Esophagus muscularis mucosa (tissue), 4 donors: ENCODE measurements at regions not wholly inside any gene's neighbourhood (a gene's known extent, or its start where the extent isn't known, plus 50 kb on each side); places are given as distances from the start of the nearest gene placed in this dataset.
"Not testable (repeated sequence)": the region's sequence is repeated elsewhere in the genome, so short reads cannot be mapped to it uniquely, and the experiment has no call there.

Experiments
- DNase-seq: peaks from one replicate; pipeline ENCODE4 v3.0.0-alpha.2; 2017; ENCODE audit errors: extremely low spot score
- H3K27ac ChIP-seq, 4 donors: fragments of 200-600 bp; sonication (generic); replicated peaks in 1 of 4; 1 replicate in 3 of 4; 2 replicates in 1 of 4; pipeline ENCODE4 v1.5.1; 2016 to 2019; ENCODE audit warnings: mild to moderate bottlenecking in 1 of 4
- H3K27me3 ChIP-seq, 4 donors: fragments of 200-600 bp; sonication (generic); one replicate each; pipeline versions ENCODE4 v1.5.1 to v1.6.0; 2016 to 2019
- H3K36me3 ChIP-seq, 4 donors: fragments of 200-600 bp; sonication (generic); one replicate each; pipeline ENCODE4 v1.5.1; 2016 to 2019
- H3K4me1 ChIP-seq, 4 donors: fragments of 200-600 bp; sonication (generic); one replicate each; pipeline ENCODE4 v1.5.1; 2016 to 2019
- H3K4me3 ChIP-seq, 4 donors: fragments of 200-600 bp; sonication (generic); 1 replicate in 2 of 4; 2 replicates in 2 of 4; pipeline ENCODE4 v1.5.1; 2016 to 2019; ENCODE audit warnings: mild to moderate bottlenecking in 4 of 4, moderate library complexity in 1 of 4
- H3K9me3 ChIP-seq, 4 donors: fragments of 200-600 bp; sonication (generic); 1 replicate in 3 of 4; 2 replicates in 1 of 4; pipeline ENCODE4 v1.5.1; 2016 to 2019
- CTCF ChIP-seq, 3 experiments: fragments of 200-600 bp in 2 of 3; fragments of 450-650 bp in 1 of 3; sonication (generic) in 2 of 3; IDR thresholded peaks; one replicate each; pipeline ENCODE4 v1.5.1; 2017 to 2019; ENCODE audit warnings: antibody characterized with exemption in 3 of 3, mild to moderate bottlenecking in 2 of 3, moderate library complexity in 1 of 3
- EP300 ChIP-seq: sonication (generic); formaldehyde crosslinking; IDR thresholded peaks from one replicate; pipeline ENCODE4 v1.6.1; 2017; ENCODE audit warnings: antibody characterized with exemption
- POLR2A ChIP-seq: fragments of 450-650 bp; IDR thresholded peaks from one replicate; pipeline ENCODE4 v1.6.1; 2017; ENCODE audit warnings: antibody characterized with exemption, moderate library complexity, mild to moderate bottlenecking, low read depth
- POLR2AphosphoS5 ChIP-seq, 2 donors: sonication (generic); formaldehyde crosslinking; IDR thresholded peaks; one replicate each; pipeline ENCODE4 v1.6.1; 2017; ENCODE audit warnings: antibody characterized with exemption in 2 of 2
- WGBS: methylation state at CpG from one replicate; pipeline ENCODE4 v1.1.5; 2018; 5-methylcytosine and 5-hydroxymethylcytosine counted together
- intact Hi-C: fragments of 100-400 bp; cut with DNase I; formaldehyde crosslinking; loops from one replicate; pipeline ENCODE4 v1.15.1; 2023

- no peaks in the 10 kb centered on the region for H3K9me3 ChIP-seq
- no peak for TF ChIP-seq POLR2AphosphoS5 (IDR thresholded peaks at IDR 0.05)
- no peak for TF ChIP-seq CTCF (IDR thresholded peaks at IDR 0.05)
- no peak for TF ChIP-seq EP300
- no peak for TF ChIP-seq POLR2A
- whole genome bisulfite sequencing: 66% methylated on average over 6 of the region's 6 CpGs
- H3K27ac ChIP-seq: no peak overlapping the region
- H3K4me3 ChIP-seq: no peak overlapping the region
- H3K4me1 ChIP-seq: no peaks in the 10 kb centered on the region
- peaks cover 0 to 3% (median 0%) of the 10 kb centered on the region in 4 donors for H3K27me3 ChIP-seq
- DNase-seq: peak; percentile 57
- intact Hi-C loops: no loop called here
- H3K36me3 ChIP-seq: no peaks in the 10 kb centered on the region
Measured at GRCh38 chr16:35599429-35600160, 2140.2 kb downstream of the TP53TG3F start.

- peak; percentile 57 for DNase-seq
- H3K27ac ChIP-seq, H3K9me3 ChIP-seq, H3K4me3 ChIP-seq, H3K4me1 ChIP-seq, H3K27me3 ChIP-seq, intact Hi-C loops, H3K36me3 ChIP-seq: not testable (repeated sequence)
- 60% methylated on average over 2 of the region's 2 CpGs for WGBS
Measured at GRCh38 chr16:35600161-35600555, 2140.7 kb downstream of the TP53TG3F start.

- H3K9me3 ChIP-seq: no peaks in the 10 kb centered on the region
- H3K27ac ChIP-seq: no peak overlapping the region
- no peaks in the 10 kb centered on the region for H3K4me1 ChIP-seq
- intact Hi-C loops: no loop called here
- no peaks in the 10 kb centered on the region for H3K36me3 ChIP-seq
- peaks cover 0 to 3% (median 0%) of the 10 kb centered on the region in 4 donors for H3K27me3 ChIP-seq
- no peak for TF ChIP-seq EP300
- TF ChIP-seq CTCF (IDR thresholded peaks at IDR 0.05): no peak
- no peak for TF ChIP-seq POLR2AphosphoS5 (IDR thresholded peaks at IDR 0.05)
- TF ChIP-seq POLR2A: no peak
- no peak for DNase-seq
- H3K4me3 ChIP-seq: no peak overlapping the region
Measured at GRCh38 chr16:35602116-35602515, 2142.7 kb downstream of the TP53TG3F start.

GRCh38 chr16:35603371-35603770, 2144.0 kb downstream of the TP53TG3F start:
- H3K4me1 ChIP-seq, H3K9me3 ChIP-seq, H3K27ac ChIP-seq, intact Hi-C loops, H3K36me3 ChIP-seq, H3K4me3 ChIP-seq, H3K27me3 ChIP-seq: not testable (repeated sequence)
- WGBS: 74% methylated on average over 5 of the region's 5 CpGs
- DNase-seq: peak; percentile 34

- intact Hi-C loops: no loop called here
- Histone ChIP-seq H3K4me3 (no peak overlapping the region), H3K36me3 (no peaks in the 10 kb centered on the region), H3K4me1 (no peaks in the 10 kb centered on the region), H3K9me3 (no peaks in the 10 kb centered on the region), H3K27me3 (peaks cover 0 to 3% (median 0%) of the 10 kb centered on the region in 4 donors), H3K27ac (no peak overlapping the region)
- 64% methylated on average over 1 of the region's 1 CpG for WGBS
- DNase-seq: no peak
- TF ChIP-seq CTCF (IDR thresholded peaks at IDR 0.05) (no peak), POLR2A (no peak), POLR2AphosphoS5 (IDR thresholded peaks at IDR 0.05) (no peak), EP300 (no peak)
Measured at GRCh38 chr16:35605921-35606320, 2146.5 kb downstream of the TP53TG3F start.

- DNase-seq, H3K4me1 ChIP-seq, H3K27me3 ChIP-seq, H3K4me3 ChIP-seq, H3K36me3 ChIP-seq, intact Hi-C loops, H3K27ac ChIP-seq: not testable (repeated sequence)
- 56% methylated on average over 2 of the region's 2 CpGs for WGBS
- peaks cover 0 to 32% (median 19%) of the 10 kb centered on the region in 4 donors for H3K9me3 ChIP-seq
Measured at GRCh38 chr16:35614883-35615282, 2155.5 kb downstream of the TP53TG3F start.

GRCh38 chr16:35619176-35619575, 2159.8 kb downstream of the TP53TG3F start:
- DNase-seq, H3K27me3 ChIP-seq, H3K27ac ChIP-seq, H3K4me1 ChIP-seq, intact Hi-C loops, H3K36me3 ChIP-seq, H3K4me3 ChIP-seq: not testable (repeated sequence)
- peaks cover 0 to 42% (median 23%) of the 10 kb centered on the region in 4 donors for H3K9me3 ChIP-seq
